ENCODE measurements at regions not wholly inside any gene's neighbourhood (a gene's known extent, or its start where the extent isn't known, plus 50 kb on each side); places are given as distances from the start of the nearest gene placed in this dataset.

DNA sequence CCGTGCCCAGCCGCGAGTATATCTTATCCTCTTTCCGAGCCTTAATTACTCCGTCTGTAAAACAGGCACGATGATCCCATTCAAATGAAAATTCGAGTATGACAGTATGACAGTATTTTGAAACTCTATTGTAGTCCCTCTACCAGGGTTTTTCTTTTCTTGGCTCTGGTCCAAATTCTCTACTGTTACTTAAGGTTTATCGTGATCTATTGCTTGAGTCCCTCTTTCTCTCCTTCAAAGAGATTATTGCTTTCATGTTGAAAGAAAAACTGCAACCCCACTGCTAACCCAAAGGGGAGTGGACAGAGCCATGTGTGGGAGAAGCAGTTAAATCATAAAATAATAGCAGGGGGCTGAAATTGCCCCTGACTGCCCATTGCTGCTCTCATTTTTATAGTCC, 1156.6 kb upstream of the AUTS2 start:
- Histone ChIP-seq H3K4me1 (ENCODE audit: control insufficient read depth in 1 of 2, low read depth in 2 of 2) (no peaks in the 10 kb centered on the region), H3K27ac (no peak overlapping the region), H3K27me3 (replicated peaks; ENCODE audit: insufficient read depth) (no peaks in the 10 kb centered on the region), H3K4me3 (no peak overlapping the region), H3K36me3 (no peaks in the 10 kb centered on the region), H3K9me3 (no peaks in the 10 kb centered on the region)
- DNase-seq (ENCODE audit: low spot score) (no peak), ATAC-seq (ENCODE audit: insufficient number of reproducible peaks, low FRiP score, low read depth) (no peak)
- TF ChIP-seq, protein P1, sequence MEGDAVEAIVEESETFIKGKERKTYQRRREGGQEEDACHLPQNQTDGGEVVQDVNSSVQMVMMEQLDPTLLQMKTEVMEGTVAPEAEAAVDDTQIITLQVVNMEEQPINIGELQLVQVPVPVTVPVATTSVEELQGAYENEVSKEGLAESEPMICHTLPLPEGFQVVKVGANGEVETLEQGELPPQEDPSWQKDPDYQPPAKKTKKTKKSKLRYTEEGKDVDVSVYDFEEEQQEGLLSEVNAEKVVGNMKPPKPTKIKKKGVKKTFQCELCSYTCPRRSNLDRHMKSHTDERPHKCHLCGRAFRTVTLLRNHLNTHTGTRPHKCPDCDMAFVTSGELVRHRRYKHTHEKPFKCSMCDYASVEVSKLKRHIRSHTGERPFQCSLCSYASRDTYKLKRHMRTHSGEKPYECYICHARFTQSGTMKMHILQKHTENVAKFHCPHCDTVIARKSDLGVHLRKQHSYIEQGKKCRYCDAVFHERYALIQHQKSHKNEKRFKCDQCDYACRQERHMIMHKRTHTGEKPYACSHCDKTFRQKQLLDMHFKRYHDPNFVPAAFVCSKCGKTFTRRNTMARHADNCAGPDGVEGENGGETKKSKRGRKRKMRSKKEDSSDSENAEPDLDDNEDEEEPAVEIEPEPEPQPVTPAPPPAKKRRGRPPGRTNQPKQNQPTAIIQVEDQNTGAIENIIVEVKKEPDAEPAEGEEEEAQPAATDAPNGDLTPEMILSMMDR (IDR thresholded peaks at IDR 0.05) = no peak

DNA sequence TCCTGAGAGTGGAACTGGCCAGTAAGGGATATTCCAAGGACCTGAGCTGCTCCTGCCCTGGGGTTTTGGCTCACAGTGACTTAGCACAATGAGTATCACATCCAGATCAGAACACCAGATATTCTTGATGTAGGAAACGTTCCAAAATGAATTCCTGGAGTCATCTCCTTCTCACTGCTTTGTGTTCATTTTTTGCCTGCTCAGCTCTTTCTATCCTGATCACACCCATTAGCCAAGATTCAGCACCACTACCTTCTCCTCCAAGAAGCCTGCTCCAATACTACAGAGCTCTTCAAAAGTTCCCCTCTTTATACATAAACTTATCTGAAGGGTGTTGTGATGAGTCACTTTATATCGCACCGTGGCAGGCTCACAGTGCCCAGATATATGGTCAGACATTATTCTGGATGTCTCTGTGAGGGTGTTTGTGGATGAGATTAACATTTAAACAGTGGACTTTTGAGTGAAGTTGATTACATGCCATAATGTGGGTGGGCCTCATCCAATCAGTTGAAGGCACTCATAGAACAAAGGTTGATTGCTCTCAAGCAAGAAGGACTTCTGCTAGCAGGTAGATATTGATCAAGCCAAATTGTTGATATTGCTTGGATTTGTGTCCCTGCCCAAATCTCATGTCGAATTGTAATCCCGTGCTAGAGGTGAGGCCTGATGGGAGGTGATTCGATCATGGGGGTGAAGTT, 1155.2 kb upstream of the AUTS2 start:
- H3K36me3 ChIP-seq = no peaks in the 10 kb centered on the region
- no peaks in the 10 kb centered on the region for H3K9me3 ChIP-seq
- ATAC-seq (ENCODE audit: insufficient number of reproducible peaks, low FRiP score, low read depth) (no peak), DNase-seq (ENCODE audit: low spot score) (no peak)
- H3K4me3 ChIP-seq = no peak overlapping the region
- H3K4me1 ChIP-seq (ENCODE audit: control insufficient read depth in 1 of 2, low read depth in 2 of 2) = no peaks in the 10 kb centered on the region
- H3K27me3 ChIP-seq (replicated peaks; ENCODE audit: insufficient read depth) = no peaks in the 10 kb centered on the region
- TF ChIP-seq, protein P1 (IDR thresholded peaks at IDR 0.05) = no peak
- H3K27ac ChIP-seq = no peak overlapping the region

GRCh38 chr7:68444042-68444441, 1154.2 kb upstream of the AUTS2 start:
- DNase-seq (ENCODE audit: low spot score) (no peak), ATAC-seq (ENCODE audit: insufficient number of reproducible peaks, low FRiP score, low read depth) (no peak)
- no peaks in the 10 kb centered on the region for H3K27me3 ChIP-seq (replicated peaks; ENCODE audit: insufficient read depth)

GRCh38 chr7:68444956-68445355, 1153.3 kb upstream of the AUTS2 start:
- TF ChIP-seq, protein P1 (IDR thresholded peaks at IDR 0.05) = no peak
- no peaks in the 10 kb centered on the region for H3K27me3 ChIP-seq (replicated peaks; ENCODE audit: insufficient read depth)
- H3K27ac ChIP-seq = no peak overlapping the region
- H3K36me3 ChIP-seq = no peaks in the 10 kb centered on the region
- no peaks in the 10 kb centered on the region for H3K9me3 ChIP-seq
- no peak overlapping the region for H3K4me3 ChIP-seq
- DNase-seq (ENCODE audit: low spot score) (no peak), ATAC-seq (ENCODE audit: insufficient number of reproducible peaks, low FRiP score, low read depth) (no peak)
- H3K4me1 ChIP-seq (ENCODE audit: control insufficient read depth in 1 of 2, low read depth in 2 of 2) = no peaks in the 10 kb centered on the region

More at GRCh38 chr7:68444042-68444441, 1154.2 kb upstream of the AUTS2 start:
- Histone ChIP-seq H3K4me1 (ENCODE audit: control insufficient read depth in 1 of 2, low read depth in 2 of 2) (no peaks in the 10 kb centered on the region), H3K4me3 (no peak overlapping the region), H3K9me3 (no peaks in the 10 kb centered on the region), H3K36me3 (no peaks in the 10 kb centered on the region), H3K27ac (no peak overlapping the region)
- TF ChIP-seq, protein P1 (IDR thresholded peaks at IDR 0.05) = no peak

DNA sequence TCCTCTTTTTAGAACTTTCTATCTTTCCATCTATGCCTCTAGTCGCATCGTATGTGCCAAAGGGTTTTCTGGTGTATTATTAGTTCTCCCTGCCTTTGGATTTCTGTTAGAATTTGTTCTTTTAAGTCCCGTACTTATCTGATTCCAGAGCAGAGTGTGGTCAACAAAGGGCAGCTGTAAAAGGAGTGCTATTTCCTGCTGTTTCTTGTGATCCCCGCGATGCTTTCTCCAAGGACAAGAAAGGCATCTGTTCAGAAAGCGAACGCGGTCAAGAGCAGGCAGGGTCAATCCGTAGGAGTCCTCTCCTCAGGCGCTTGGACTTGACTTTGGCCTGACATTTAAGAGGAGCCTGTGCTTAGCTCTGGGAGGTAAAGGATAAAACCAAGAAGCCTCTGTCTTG, 1152.1 kb upstream of the AUTS2 start:
- ATAC-seq (ENCODE audit: insufficient number of reproducible peaks, low FRiP score, low read depth) = no peak
- H3K4me3 ChIP-seq = no peak overlapping the region
- H3K36me3 ChIP-seq = no peaks in the 10 kb centered on the region

More for the DNA sequence above, 1152.1 kb upstream of the AUTS2 start:
- H3K4me1 ChIP-seq (ENCODE audit: control insufficient read depth in 1 of 2, low read depth in 2 of 2) = no peaks in the 10 kb centered on the region
- no peak for DNase-seq (ENCODE audit: low spot score)
- H3K9me3 ChIP-seq = no peaks in the 10 kb centered on the region
- no peaks in the 10 kb centered on the region for H3K27me3 ChIP-seq (replicated peaks; ENCODE audit: insufficient read depth)
- H3K27ac ChIP-seq = no peak overlapping the region
- TF ChIP-seq, protein P1 (IDR thresholded peaks at IDR 0.05) = no peak
